HFFc6 (cell line): ENCODE measurements at regions not wholly inside any gene's neighbourhood (a gene's known extent, or its start where the extent isn't known, plus 50 kb on each side); places are given as distances from the start of the nearest gene placed in this dataset.

ENCODE experiments used
- DNase-seq: peaks from one replicate; pipeline ENCODE4 v3.0.0-alpha.2; 2018
- H3K27ac Mint-ChIP-seq: 2 replicates; pipeline ENCODE4 v1.8.0; 2020; ENCODE audit warnings: mild to moderate bottlenecking, mixed read lengths
- H3K27me3 Mint-ChIP-seq: 2 replicates; pipeline ENCODE4 v1.8.0; 2021; ENCODE audit warnings: mild to moderate bottlenecking, moderate library complexity, mixed read lengths; ENCODE audit not compliant: insufficient read depth
- H3K36me3 Mint-ChIP-seq: 2 replicates; pipeline ENCODE4 v1.8.0; 2021; ENCODE audit warnings: low read depth, mixed read lengths
- H3K4me1 Mint-ChIP-seq: 2 replicates; pipeline ENCODE4 v1.8.0; 2020; ENCODE audit warnings: low read depth, mixed read lengths
- H3K4me3 Mint-ChIP-seq: 2 replicates; pipeline ENCODE4 v1.8.0; 2020; ENCODE audit warnings: mild to moderate bottlenecking, moderate library complexity, mixed read lengths
- H3K9me3 Mint-ChIP-seq: 2 replicates; pipeline ENCODE4 v1.8.0; 2020; ENCODE audit warnings: mild to moderate bottlenecking, mixed read lengths
- TF ChIP-seq, protein P1 (sequence below): fragments of 200-600 bp; sonication (generic); IDR thresholded peaks from 2 replicates; pipeline ENCODE4 v1.5.0; 2021; ENCODE audit warnings: antibody characterized with exemption, mild to moderate bottlenecking

DNA sequence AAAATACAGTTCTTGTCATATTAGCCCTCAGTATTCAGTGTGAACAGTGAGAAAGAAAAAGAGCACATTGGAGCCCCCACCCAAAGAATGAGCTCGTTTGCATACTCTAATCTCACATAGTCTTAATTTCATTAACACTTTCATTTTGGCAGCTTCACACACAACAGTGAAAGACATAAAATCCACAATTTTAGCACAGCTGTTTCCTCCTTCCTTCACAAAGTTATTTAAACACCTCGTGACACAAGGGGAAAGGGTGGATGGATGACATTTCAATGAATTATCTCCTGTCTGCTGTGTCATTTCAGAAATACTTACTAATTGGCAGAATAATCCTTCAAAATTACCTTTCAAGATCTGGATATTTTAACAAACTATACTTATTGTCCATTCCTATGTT is 299.3 kb downstream of the KCNJ2 start:
- no peak for DNase-seq
- H3K9me3 Mint-ChIP-seq, result peaks cover 23% of the 10 kb centered on the region
- no peaks in the 10 kb centered on the region for H3K4me1 Mint-ChIP-seq
- H3K36me3 Mint-ChIP-seq, result no peaks in the 10 kb centered on the region
- H3K27ac Mint-ChIP-seq, result no peak overlapping the region
- no peak overlapping the region for H3K4me3 Mint-ChIP-seq
- TF ChIP-seq, protein P1, sequence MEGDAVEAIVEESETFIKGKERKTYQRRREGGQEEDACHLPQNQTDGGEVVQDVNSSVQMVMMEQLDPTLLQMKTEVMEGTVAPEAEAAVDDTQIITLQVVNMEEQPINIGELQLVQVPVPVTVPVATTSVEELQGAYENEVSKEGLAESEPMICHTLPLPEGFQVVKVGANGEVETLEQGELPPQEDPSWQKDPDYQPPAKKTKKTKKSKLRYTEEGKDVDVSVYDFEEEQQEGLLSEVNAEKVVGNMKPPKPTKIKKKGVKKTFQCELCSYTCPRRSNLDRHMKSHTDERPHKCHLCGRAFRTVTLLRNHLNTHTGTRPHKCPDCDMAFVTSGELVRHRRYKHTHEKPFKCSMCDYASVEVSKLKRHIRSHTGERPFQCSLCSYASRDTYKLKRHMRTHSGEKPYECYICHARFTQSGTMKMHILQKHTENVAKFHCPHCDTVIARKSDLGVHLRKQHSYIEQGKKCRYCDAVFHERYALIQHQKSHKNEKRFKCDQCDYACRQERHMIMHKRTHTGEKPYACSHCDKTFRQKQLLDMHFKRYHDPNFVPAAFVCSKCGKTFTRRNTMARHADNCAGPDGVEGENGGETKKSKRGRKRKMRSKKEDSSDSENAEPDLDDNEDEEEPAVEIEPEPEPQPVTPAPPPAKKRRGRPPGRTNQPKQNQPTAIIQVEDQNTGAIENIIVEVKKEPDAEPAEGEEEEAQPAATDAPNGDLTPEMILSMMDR, result no peak
- H3K27me3 Mint-ChIP-seq, result no peaks in the 10 kb centered on the region

DNA sequence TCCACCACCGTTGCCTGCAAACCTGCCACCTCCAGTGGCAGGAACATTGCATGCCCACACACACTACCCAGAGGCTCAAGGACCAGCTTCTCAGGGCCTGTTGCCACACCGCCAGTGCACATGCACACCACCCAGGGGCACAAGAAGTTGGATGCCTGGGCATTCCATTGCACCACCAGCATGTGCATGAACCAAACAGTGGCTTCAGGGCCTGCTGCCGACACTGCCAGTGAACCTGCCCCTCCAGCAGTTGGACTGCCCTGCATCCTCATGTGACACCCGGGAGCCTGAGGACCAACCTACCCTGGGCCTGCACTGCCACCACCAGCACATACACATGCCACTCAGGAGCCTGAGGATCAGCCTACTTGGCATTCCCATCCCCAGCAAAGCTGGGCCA is 303.7 kb downstream of the KCNJ2 start:
- no peak overlapping the region for H3K27ac Mint-ChIP-seq
- TF ChIP-seq, protein P1, result no peak
- DNase-seq, result no peak
- no peaks in the 10 kb centered on the region for H3K4me1 Mint-ChIP-seq
- H3K9me3 Mint-ChIP-seq, result peaks cover 38% of the 10 kb centered on the region
- no peaks in the 10 kb centered on the region for H3K36me3 Mint-ChIP-seq
- H3K27me3 Mint-ChIP-seq, result no peaks in the 10 kb centered on the region
- H3K4me3 Mint-ChIP-seq, result no peak overlapping the region

DNA sequence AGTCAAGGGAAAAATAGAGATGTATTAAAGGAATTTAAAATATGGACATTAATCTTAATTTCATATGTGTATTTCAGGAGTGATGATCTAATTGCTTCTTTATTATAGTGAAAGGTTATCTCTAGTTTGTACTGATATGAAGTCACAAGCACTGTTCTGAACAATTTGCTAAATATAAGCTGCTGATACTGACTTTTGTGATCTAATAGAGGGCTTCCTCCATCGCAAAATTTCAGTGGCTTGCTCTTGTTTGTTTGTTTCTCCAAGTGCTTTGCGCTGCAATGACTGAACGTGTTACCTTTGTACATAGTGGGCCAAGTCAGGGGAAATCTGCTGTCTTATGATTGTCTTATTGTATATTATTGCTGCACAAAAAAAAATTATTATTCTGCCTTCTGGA is 307.0 kb downstream of the KCNJ2 start:
- Mint-ChIP-seq H3K4me3 (no peak overlapping the region), H3K9me3 (peaks cover 36% of the 10 kb centered on the region), H3K27ac (no peak overlapping the region), H3K27me3 (no peaks in the 10 kb centered on the region), H3K4me1 (no peaks in the 10 kb centered on the region), H3K36me3 (no peaks in the 10 kb centered on the region)
- TF ChIP-seq, protein P1, result no peak
- no peak for DNase-seq

DNA sequence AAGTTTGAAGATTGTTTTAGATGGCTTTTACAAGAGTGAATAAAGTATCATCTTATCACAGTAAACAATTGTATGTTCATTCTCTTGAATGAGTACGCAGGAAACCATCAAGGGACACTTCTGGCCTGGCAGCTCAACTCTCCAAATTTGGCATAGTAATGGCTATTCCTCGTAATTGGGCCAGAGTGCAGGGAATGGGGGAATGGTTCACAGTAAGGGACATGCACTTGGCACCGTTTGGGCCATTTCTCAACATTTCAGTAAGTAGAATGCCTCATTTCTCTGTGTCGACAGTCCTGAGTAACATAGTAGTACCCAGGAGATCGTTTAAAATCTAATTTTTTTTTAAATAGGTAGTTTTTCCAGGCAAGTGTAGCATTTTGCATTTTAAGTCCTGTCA is 309.6 kb downstream of the KCNJ2 start:
- Mint-ChIP-seq H3K27ac (no peak overlapping the region), H3K4me1 (no peaks in the 10 kb centered on the region), H3K36me3 (no peaks in the 10 kb centered on the region), H3K4me3 (no peak overlapping the region), H3K27me3 (no peaks in the 10 kb centered on the region), H3K9me3 (peaks cover 40% of the 10 kb centered on the region)
- TF ChIP-seq, protein P1, result no peak
- no peak for DNase-seq

DNA sequence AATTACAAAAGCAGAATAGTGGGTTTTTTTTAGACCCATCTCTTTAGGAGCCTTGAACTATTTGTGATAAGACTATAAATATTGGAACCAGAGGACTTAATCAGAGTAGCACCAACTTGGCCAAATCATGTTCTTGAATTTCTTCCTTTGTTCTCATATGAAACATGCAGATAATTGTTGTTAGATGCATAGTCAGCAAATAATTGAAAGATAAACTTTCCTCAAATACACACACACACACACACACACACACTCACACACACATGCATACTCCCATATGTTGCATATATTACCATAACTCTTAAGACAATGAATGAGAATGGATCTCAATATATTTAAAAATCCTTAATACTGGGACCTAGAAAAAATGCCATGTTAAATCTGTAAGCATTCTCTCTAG is 310.4 kb downstream of the KCNJ2 start:
- H3K4me1 Mint-ChIP-seq, result no peaks in the 10 kb centered on the region
- no peak overlapping the region for H3K27ac Mint-ChIP-seq
- H3K4me3 Mint-ChIP-seq, result no peak overlapping the region

More for the DNA sequence above, 310.4 kb downstream of the KCNJ2 start:
- TF ChIP-seq, protein P1, result no peak
- H3K9me3 Mint-ChIP-seq, result peaks cover 35% of the 10 kb centered on the region
- no peaks in the 10 kb centered on the region for H3K27me3 Mint-ChIP-seq
- H3K36me3 Mint-ChIP-seq, result no peaks in the 10 kb centered on the region
- no peak for DNase-seq
